Panc1 (cell line): ENCODE measurements at regions not wholly inside any gene's neighbourhood (a gene's known extent, or its start where the extent isn't known, plus 50 kb on each side); places are given as distances from the start of the nearest gene placed in this dataset.
"Not testable (repeated sequence)": the region's sequence is repeated elsewhere in the genome, so short reads cannot be mapped to it uniquely, and the experiment has no call there.

Experiments
- ATAC-seq: fragments of 200-7000 bp; cut with Tn5 transposase; 2 replicates; pipeline ENCODE4 v1.9.1; 2020; ENCODE audit warnings: mild to moderate bottlenecking, moderate library complexity
- BruUV-seq: library from RNA; stranded (reverse); fragments of 400-500 nt; replicated peaks from 2 replicates; lab custom pipeline; 2021; lab: Mats Ljungman, UMichigan
- CTCF ChIA-PET: fragments of 300-600 bp; sonication (Branson Sonifier 250); formaldehyde crosslinking; loops from one replicate; lab custom pipeline; 2022; ENCODE audit warnings: antibody characterized with exemption; lab: Charles Lee
- POLR2A ChIA-PET: fragments of 300-600 bp; sonication (Branson Sonifier 250); formaldehyde crosslinking; loops from one replicate; lab custom pipeline; 2022; ENCODE audit warnings: antibody characterized with exemption; lab: Charles Lee
- DNase-seq: peaks from one replicate; pipeline ENCODE4 v3.0.0-alpha.2; 2010; ENCODE audit warnings: low read depth, low spot score
- H3K27ac ChIP-seq: 2 replicates; pipeline ENCODE4 v1.5.1; 2011; ENCODE audit warnings: mild to moderate bottlenecking, low read length, inconsistent platforms
- H3K27me3 ChIP-seq: fragments of 200-500 bp; sonication (Bioruptor generic); 2 replicates; pipeline ENCODE4 v1.6.0; 2014; ENCODE audit warnings: low read length, inconsistent platforms; ENCODE audit not compliant: control insufficient read depth, insufficient read depth
- H3K36me3 ChIP-seq: fragments of 200-500 bp; sonication (Bioruptor generic); 2 replicates; pipeline ENCODE4 v1.5.1; 2014; ENCODE audit warnings: inconsistent platforms, mild to moderate bottlenecking, low read length, moderate library complexity; ENCODE audit not compliant: control insufficient read depth, insufficient read depth
- H3K4me1 ChIP-seq: 2 replicates; pipeline ENCODE4 v1.5.1; 2011; ENCODE audit warnings: inconsistent platforms, mild to moderate bottlenecking, low read length, moderate library complexity; ENCODE audit not compliant: control insufficient read depth, insufficient read depth
- H3K4me3 ChIP-seq, 2 experiments: 2 replicates each; pipeline ENCODE4 v1.5.1; 2011 to 2012; ENCODE audit warnings: low read depth in 2 of 2, low read length in 2 of 2, mild to moderate bottlenecking in 2 of 2, inconsistent platforms in 1 of 2, moderate library complexity in 1 of 2
- H3K9me3 ChIP-seq: fragments of 200-500 bp; sonication (Bioruptor generic); 2 replicates; pipeline ENCODE4 v1.5.1; 2014; ENCODE audit warnings: low read depth, mild to moderate bottlenecking, inconsistent platforms, low read length, moderate library complexity; ENCODE audit not compliant: control insufficient read depth, insufficient read depth
- CTCF ChIP-seq: fragments of 450-650 bp; IDR thresholded peaks from 2 replicates; pipeline ENCODE4 v1.5.1; 2017; ENCODE audit warnings: mild to moderate bottlenecking
- POLR2AphosphoS5 ChIP-seq: IDR thresholded peaks from 2 replicates; pipeline ENCODE4 v1.6.1; 2012; ENCODE audit warnings: mild to moderate bottlenecking, low read depth, low read length, moderate library complexity
- REST ChIP-seq, 2 experiments: IDR thresholded peaks; 2 replicates each; pipeline ENCODE4 v1.6.1; 2011 to 2012; ENCODE audit warnings: low read depth in 2 of 2, control low read depth in 1 of 2, low read length in 1 of 2, mild to moderate bottlenecking in 1 of 2, moderate library complexity in 1 of 2; ENCODE audit not compliant: insufficient read depth in 1 of 2
- SIN3A ChIP-seq: IDR thresholded peaks from 2 replicates; pipeline ENCODE4 v1.6.1; 2012; ENCODE audit warnings: low read depth, mild to moderate bottlenecking, low read length, moderate library complexity, borderline replicate concordance; ENCODE audit not compliant: insufficient read depth
- TCF7L2 ChIP-seq: IDR thresholded peaks from 2 replicates; pipeline ENCODE4 v1.6.1; 2011; ENCODE audit warnings: mild to moderate bottlenecking, low read depth, low read length, inconsistent platforms
- in situ Hi-C: cut with HindIII; loops from 2 replicates; pipeline ENCODE4 v1.10.0; 2016; ENCODE audit warnings: low sequenced_read_pairs, low pct_unique_long_range_greater_than_20kb
- intact Hi-C: fragments of 100-400 bp; cut with micrococcal nuclease; formaldehyde crosslinking; loops from one replicate; pipeline ENCODE4 v1.10.0; 2022; ENCODE audit not compliant: unreplicated experiment

GRCh38 chr1:99374109-99374508 lies 109.8 kb downstream of the PLPPR4 start:
- no peak for DNase-seq
- Histone ChIP-seq H3K4me1 (no peaks in the 10 kb centered on the region), H3K27ac (no peak overlapping the region), H3K9me3 (no peaks in the 10 kb centered on the region), H3K36me3 (no peaks in the 10 kb centered on the region), H3K4me3 (no peak overlapping the region), H3K27me3 (no peaks in the 10 kb centered on the region)
- in situ Hi-C loops (no loop called here), intact Hi-C loops (no loop called here)
- CTCF ChIA-PET: no interaction called here
- no peak for ATAC-seq
- BruUV-seq: no TSS peak
- TF ChIP-seq POLR2AphosphoS5 (no peak), REST (IDR thresholded peaks at IDR 0.05; ENCODE audit: insufficient read depth in 1 of 2, low read depth in 2 of 2, low read length in 1 of 2) (no peak), CTCF (no peak), TCF7L2 (no peak), SIN3A (no peak)
- POLR2A ChIA-PET: no interaction called here

GRCh38 chr1:99374693-99375092 lies 110.4 kb downstream of the PLPPR4 start:
- ATAC-seq, CTCF ChIA-PET, H3K27me3 ChIP-seq, in situ Hi-C loops, intact Hi-C loops, H3K9me3 ChIP-seq, BruUV-seq, H3K4me3 ChIP-seq, H3K4me1 ChIP-seq, DNase-seq, H3K36me3 ChIP-seq, H3K27ac ChIP-seq, POLR2A ChIA-PET: not testable (repeated sequence)

GRCh38 chr1:99384021-99384420 lies 119.7 kb downstream of the PLPPR4 start:
- no peak overlapping the region for H3K27ac ChIP-seq
- DNase-seq: no peak
- BruUV-seq: no TSS peak
- no peaks in the 10 kb centered on the region for H3K9me3 ChIP-seq
- no peaks in the 10 kb centered on the region for H3K36me3 ChIP-seq
- CTCF ChIA-PET: no interaction called here
- H3K4me1 ChIP-seq: no peaks in the 10 kb centered on the region
- no peak overlapping the region for H3K4me3 ChIP-seq
- no peak for ATAC-seq
- intact Hi-C loops (no loop called here), in situ Hi-C loops (no loop called here)
- TF ChIP-seq REST (IDR thresholded peaks at IDR 0.05; ENCODE audit: insufficient read depth in 1 of 2, low read depth in 2 of 2, low read length in 1 of 2) (no peak), TCF7L2 (no peak), SIN3A (no peak), POLR2AphosphoS5 (no peak)
- H3K27me3 ChIP-seq: no peaks in the 10 kb centered on the region
- POLR2A ChIA-PET: no interaction called here
